ENCODE measurements at regions not wholly inside any gene's neighbourhood (a gene's known extent, or its start where the extent isn't known, plus 50 kb on each side); places are given as distances from the start of the nearest gene placed in this dataset.

GRCh38 chr3:107065094-107065861, 312.0 kb upstream of the CCDC54 start:
- TF ChIP-seq CTCF (IDR thresholded peaks at IDR 0.05) = no peak
- TF ChIP-seq POLR2A (IDR thresholded peaks at IDR 0.05) = no peak
